NB4 (cell line): ENCODE measurements at regions not wholly inside any gene's neighbourhood (a gene's known extent, or its start where the extent isn't known, plus 50 kb on each side); places are given as distances from the start of the nearest gene placed in this dataset.
"Not testable (repeated sequence)": the region's sequence is repeated elsewhere in the genome, so short reads cannot be mapped to it uniquely, and the experiment has no call there.

Source experiments
- DNase-seq: peaks from one replicate; pipeline ENCODE4 v3.0.0; 2010; ENCODE audit warnings: low read depth
- H3K4me3 ChIP-seq: one replicate; pipeline ENCODE4 v1.5.1; 2011; ENCODE audit warnings: mild to moderate bottlenecking, low read depth, low read length, moderate library complexity
- MAX ChIP-seq: IDR thresholded peaks from 2 replicates; pipeline ENCODE4 v1.6.1; 2011; ENCODE audit warnings: low read depth, low read length
- MYC ChIP-seq: IDR thresholded peaks from 2 replicates; pipeline ENCODE4 v1.6.1; 2011; ENCODE audit warnings: low read depth, low read length
- POLR2A ChIP-seq: IDR thresholded peaks from 2 replicates; pipeline ENCODE4 v1.6.1; 2011; ENCODE audit warnings: mild to moderate bottlenecking; ENCODE audit not compliant: insufficient read length; ENCODE audit errors: extremely low read depth
- TF ChIP-seq, protein P1 (sequence below): IDR thresholded peaks from one replicate; pipeline ENCODE4 v1.5.1; 2012; ENCODE audit warnings: low read depth, low read length

- DNase-seq: no peak
- no peak overlapping the region for H3K4me3 ChIP-seq
- TF ChIP-seq MYC (no peak), POLR2A (no peak), MAX (no peak)
- TF ChIP-seq, protein P1, sequence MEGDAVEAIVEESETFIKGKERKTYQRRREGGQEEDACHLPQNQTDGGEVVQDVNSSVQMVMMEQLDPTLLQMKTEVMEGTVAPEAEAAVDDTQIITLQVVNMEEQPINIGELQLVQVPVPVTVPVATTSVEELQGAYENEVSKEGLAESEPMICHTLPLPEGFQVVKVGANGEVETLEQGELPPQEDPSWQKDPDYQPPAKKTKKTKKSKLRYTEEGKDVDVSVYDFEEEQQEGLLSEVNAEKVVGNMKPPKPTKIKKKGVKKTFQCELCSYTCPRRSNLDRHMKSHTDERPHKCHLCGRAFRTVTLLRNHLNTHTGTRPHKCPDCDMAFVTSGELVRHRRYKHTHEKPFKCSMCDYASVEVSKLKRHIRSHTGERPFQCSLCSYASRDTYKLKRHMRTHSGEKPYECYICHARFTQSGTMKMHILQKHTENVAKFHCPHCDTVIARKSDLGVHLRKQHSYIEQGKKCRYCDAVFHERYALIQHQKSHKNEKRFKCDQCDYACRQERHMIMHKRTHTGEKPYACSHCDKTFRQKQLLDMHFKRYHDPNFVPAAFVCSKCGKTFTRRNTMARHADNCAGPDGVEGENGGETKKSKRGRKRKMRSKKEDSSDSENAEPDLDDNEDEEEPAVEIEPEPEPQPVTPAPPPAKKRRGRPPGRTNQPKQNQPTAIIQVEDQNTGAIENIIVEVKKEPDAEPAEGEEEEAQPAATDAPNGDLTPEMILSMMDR: no peak
Observed at GRCh38 chr11:82046778-82047177, 686.9 kb downstream of the FAM181B start.

GRCh38 chr11:82045748-82046457 is 687.8 kb downstream of the FAM181B start:
- TF ChIP-seq MAX (no peak), MYC (no peak), POLR2A (no peak)
- TF ChIP-seq, protein P1: no peak
- DNase-seq: no peak
- H3K4me3 ChIP-seq: no peak overlapping the region

DNA sequence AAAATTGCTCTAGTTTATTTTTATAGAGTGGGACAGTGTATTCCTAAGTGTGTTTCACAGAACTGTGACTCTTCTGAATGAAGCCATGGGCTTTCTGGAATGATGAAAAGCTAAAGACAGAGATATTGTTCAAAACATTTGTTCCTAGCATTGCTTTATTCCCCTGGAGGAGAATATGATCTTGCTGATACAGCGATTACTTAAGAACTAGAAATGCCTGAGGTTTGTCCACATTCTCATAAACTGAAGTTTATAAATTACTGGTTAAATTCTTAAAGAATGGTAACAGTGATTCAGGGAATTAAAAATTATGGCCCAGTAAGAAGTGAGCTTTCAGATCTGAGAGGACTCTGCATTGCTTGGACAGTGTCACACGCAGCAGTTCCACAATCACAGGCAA is 690.3 kb downstream of the FAM181B start:
- no peak for DNase-seq
- H3K4me3 ChIP-seq: no peak overlapping the region

DNA sequence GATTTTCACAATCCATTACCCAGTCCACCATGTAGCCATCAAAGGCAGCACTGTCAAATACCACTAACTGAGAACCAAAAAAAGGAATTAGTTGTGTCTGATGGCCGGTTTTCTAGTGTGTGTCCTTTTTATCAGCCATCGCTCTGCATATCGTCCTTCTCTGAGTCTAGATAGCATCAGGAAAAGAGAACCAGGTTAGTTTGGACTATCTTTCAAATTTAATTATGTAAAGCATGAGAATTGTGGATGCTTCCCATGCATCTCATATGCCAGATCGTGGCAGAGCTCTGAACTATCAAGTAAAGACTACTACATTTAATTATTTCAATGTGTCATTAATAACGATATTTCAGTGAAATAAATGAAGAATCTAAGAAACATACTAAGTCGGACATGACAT is 691.9 kb downstream of the FAM181B start:
- no peak overlapping the region for H3K4me3 ChIP-seq
- TF ChIP-seq MYC (no peak), POLR2A (no peak), MAX (no peak)
- TF ChIP-seq, protein P1: no peak
- DNase-seq: no peak

More for the DNA sequence above, 690.3 kb downstream of the FAM181B start:
- no peak for TF ChIP-seq MAX

DNA sequence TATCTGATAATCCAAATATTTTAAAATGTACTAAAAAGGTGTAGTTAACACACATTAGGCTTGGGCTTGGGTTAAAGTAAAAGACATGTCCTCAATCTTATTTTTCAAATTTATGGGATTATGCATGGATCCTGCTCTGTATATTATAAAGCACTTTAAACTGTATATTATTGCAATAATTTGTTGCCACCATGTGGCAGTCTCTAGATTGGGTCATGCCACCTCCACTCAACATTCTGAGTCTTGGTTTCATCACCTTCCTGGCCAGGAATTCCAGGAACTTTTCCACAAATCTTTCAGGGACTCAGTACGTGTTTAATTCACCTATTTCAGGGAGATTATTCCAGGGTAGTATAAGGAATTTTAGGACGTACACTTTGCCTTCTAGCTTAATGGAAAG is 695.5 kb downstream of the FAM181B start:
- no peak overlapping the region for H3K4me3 ChIP-seq
- TF ChIP-seq, protein P1: no peak
- TF ChIP-seq MYC (no peak), MAX (no peak), POLR2A (no peak)
- no peak for DNase-seq

GRCh38 chr11:82034527-82034926 is 699.1 kb downstream of the FAM181B start:
- no peak overlapping the region for H3K4me3 ChIP-seq
- TF ChIP-seq POLR2A (no peak), MYC (no peak), MAX (no peak)
- TF ChIP-seq, protein P1: no peak
- DNase-seq: no peak

GRCh38 chr11:82027335-82027734 is 706.3 kb downstream of the FAM181B start:
- not testable (repeated sequence) for H3K4me3 ChIP-seq, DNase-seq
